ENCODE measurements at regions not wholly inside any gene's neighbourhood (a gene's known extent, or its start where the extent isn't known, plus 50 kb on each side); places are given as distances from the start of the nearest gene placed in this dataset.

- no peaks in the 10 kb centered on the region for H3K9me2 ChIP-seq (ENCODE audit: insufficient read depth, low read length)
- CTCF ChIA-PET (ENCODE audit: unreplicated experiment), result no interaction called here
- H2AFZ ChIP-seq (ENCODE audit: low read length), result no peak overlapping the region
- no peaks in the 10 kb centered on the region for H3K4me1 ChIP-seq (ENCODE audit: insufficient read depth, low read length, poor library complexity, severe bottlenecking)
- H3K4me2 ChIP-seq (ENCODE audit: low read length), result no peak overlapping the region
- TF ChIP-seq CTCF (conservative IDR thresholded peaks at IDR 0.05; ENCODE audit: low read length) (no peak), EZH2phosphoT487 (IDR thresholded peaks at IDR 0.05; ENCODE audit: borderline replicate concordance, low read depth, low read length) (no peak)
- H3K9me3 ChIP-seq (ENCODE audit: low read length), result no peaks in the 10 kb centered on the region
- no TSS peak for BruUV-seq (replicated peaks)
- H3K27ac ChIP-seq (ENCODE audit: low read depth, low read length, poor library complexity, severe bottlenecking), result no peak overlapping the region
- no peaks in the 10 kb centered on the region for H4K20me1 ChIP-seq (ENCODE audit: insufficient read depth, low read length)
- DNase-seq (ENCODE audit: low spot score), result no peak
- H3K4me3 ChIP-seq (ENCODE audit: low read depth, low read length, poor library complexity, severe bottlenecking), result no peak overlapping the region
- POLR2A ChIA-PET, result interaction anchor here (0.6 to 1.3 kb wide), 3 partner anchors 13 to 16 kb away, joined by 3 to 5 read pairs (median 4); no protein-coding TSS in a partner anchor
- H3K79me2 ChIP-seq (ENCODE audit: insufficient read depth, low read depth, low read length), result no peaks in the 10 kb centered on the region
- H3K36me3 ChIP-seq (ENCODE audit: insufficient read depth, low read length), result no peaks in the 10 kb centered on the region
- intact Hi-C loops (cut with micrococcal nuclease; ENCODE audit: unreplicated experiment), result no loop called here
These were observed 357.4 kb upstream of the ATP11B start for GRCh38 chr3:182435860-182436259.

- no peaks in the 10 kb centered on the region for H3K36me3 ChIP-seq (ENCODE audit: insufficient read depth, low read length)
- DNase-seq (ENCODE audit: low spot score), result no peak
- intact Hi-C loops (cut with micrococcal nuclease; ENCODE audit: unreplicated experiment), result no loop called here
- ChIA-PET POLR2A (interaction anchor here (0.7 to 1.9 kb wide), 4 partner anchors 9 to 154 kb away, joined by 3 to 12 read pairs (median 4); no protein-coding TSS in a partner anchor), CTCF (ENCODE audit: unreplicated experiment) (no interaction called here)
- H3K9me2 ChIP-seq (ENCODE audit: insufficient read depth, low read length), result no peaks in the 10 kb centered on the region
- H3K4me2 ChIP-seq (ENCODE audit: low read length), result no peak overlapping the region
- no peaks in the 10 kb centered on the region for H4K20me1 ChIP-seq (ENCODE audit: insufficient read depth, low read length)
- BruUV-seq (replicated peaks), result no TSS peak
- H3K79me2 ChIP-seq (ENCODE audit: insufficient read depth, low read depth, low read length), result no peaks in the 10 kb centered on the region
- H3K4me1 ChIP-seq (ENCODE audit: insufficient read depth, low read length, poor library complexity, severe bottlenecking), result no peaks in the 10 kb centered on the region
- H3K4me3 ChIP-seq (ENCODE audit: low read depth, low read length, poor library complexity, severe bottlenecking), result no peak overlapping the region
- H3K9me3 ChIP-seq (ENCODE audit: low read length), result no peaks in the 10 kb centered on the region
- no peak overlapping the region for H3K27ac ChIP-seq (ENCODE audit: low read depth, low read length, poor library complexity, severe bottlenecking)
- no peak overlapping the region for H2AFZ ChIP-seq (ENCODE audit: low read length)
- no peak for TF ChIP-seq CTCF (conservative IDR thresholded peaks at IDR 0.05; ENCODE audit: low read length)
- no peak for TF ChIP-seq EZH2phosphoT487 (IDR thresholded peaks at IDR 0.05; ENCODE audit: borderline replicate concordance, low read depth, low read length)
These were observed 356.8 kb upstream of the ATP11B start for GRCh38 chr3:182436547-182436946.

- no peaks in the 10 kb centered on the region for H3K79me2 ChIP-seq (ENCODE audit: insufficient read depth, low read depth, low read length)
- POLR2A ChIA-PET, result interaction anchor here (1.1 to 1.9 kb wide), 3 partner anchors 13 to 116 kb away, joined by 3 to 12 read pairs (median 3); no protein-coding TSS in a partner anchor
- TF ChIP-seq CTCF (conservative IDR thresholded peaks at IDR 0.05; ENCODE audit: low read length) (no peak), EZH2phosphoT487 (IDR thresholded peaks at IDR 0.05; ENCODE audit: borderline replicate concordance, low read depth, low read length) (no peak)
- no peaks in the 10 kb centered on the region for H3K36me3 ChIP-seq (ENCODE audit: insufficient read depth, low read length)
- no peaks in the 10 kb centered on the region for H4K20me1 ChIP-seq (ENCODE audit: insufficient read depth, low read length)
- no peak for DNase-seq (ENCODE audit: low spot score)
- H3K9me3 ChIP-seq (ENCODE audit: low read length), result no peaks in the 10 kb centered on the region; the same call in 1 of the 2 replicates
- CTCF ChIA-PET (ENCODE audit: unreplicated experiment), result interaction anchor here (1.0 kb wide), 1 partner anchor 16 kb away, joined by 3 read pairs; no protein-coding TSS in a partner anchor
- no peak overlapping the region for H3K4me3 ChIP-seq (ENCODE audit: low read depth, low read length, poor library complexity, severe bottlenecking)
- H3K9me2 ChIP-seq (ENCODE audit: insufficient read depth, low read length), result no peaks in the 10 kb centered on the region
- peak overlapping the region; percentile 41; the same call in 1 of the 2 replicates for H2AFZ ChIP-seq (ENCODE audit: low read length)
- no peak overlapping the region for H3K27ac ChIP-seq (ENCODE audit: low read depth, low read length, poor library complexity, severe bottlenecking)
- intact Hi-C loops (cut with micrococcal nuclease; ENCODE audit: unreplicated experiment), result no loop called here
- no peak overlapping the region for H3K4me2 ChIP-seq (ENCODE audit: low read length)
- no TSS peak for BruUV-seq (replicated peaks)
- H3K4me1 ChIP-seq (ENCODE audit: insufficient read depth, low read length, poor library complexity, severe bottlenecking), result no peaks in the 10 kb centered on the region
These were observed 354.9 kb upstream of the ATP11B start for GRCh38 chr3:182438398-182438797.
